ENCODE measurements at regions not wholly inside any gene's neighbourhood (a gene's known extent, or its start where the extent isn't known, plus 50 kb on each side); places are given as distances from the start of the nearest gene placed in this dataset.

- DNase-seq (ENCODE audit: low spot score): no peak
- in situ Hi-C loops (cut with MboI; ENCODE audit: low sequenced_read_pairs, unreplicated experiment): no loop called here
These were observed 1057.9 kb upstream of the DIAPH2 start for GRCh38 chrX:95626748-95627147.

GRCh38 chrX:95628796-95629195, 1055.8 kb upstream of the DIAPH2 start:
- TF ChIP-seq CTCF (IDR thresholded peaks at IDR 0.05; ENCODE audit: borderline replicate concordance, control extremely low read depth, extremely low read depth, insufficient read depth, missing control alignments): no peak
- no peak for DNase-seq (ENCODE audit: low spot score)
- in situ Hi-C loops (cut with MboI; ENCODE audit: low sequenced_read_pairs, unreplicated experiment): no loop called here

More at GRCh38 chrX:95626748-95627147, 1057.9 kb upstream of the DIAPH2 start:
- no peak for TF ChIP-seq CTCF (IDR thresholded peaks at IDR 0.05; ENCODE audit: borderline replicate concordance, control extremely low read depth, extremely low read depth, insufficient read depth, missing control alignments)

GRCh38 chrX:95629737-95630136, 1054.9 kb upstream of the DIAPH2 start:
- in situ Hi-C loops (cut with MboI; ENCODE audit: low sequenced_read_pairs, unreplicated experiment): no loop called here
- no peak for TF ChIP-seq CTCF (IDR thresholded peaks at IDR 0.05; ENCODE audit: borderline replicate concordance, control extremely low read depth, extremely low read depth, insufficient read depth, missing control alignments)
- DNase-seq (ENCODE audit: low spot score): no peak

GRCh38 chrX:95640226-95640625, 1044.4 kb upstream of the DIAPH2 start:
- in situ Hi-C loops (cut with MboI; ENCODE audit: low sequenced_read_pairs, unreplicated experiment): no loop called here
- no peak for DNase-seq (ENCODE audit: low spot score)
- TF ChIP-seq CTCF (IDR thresholded peaks at IDR 0.05; ENCODE audit: borderline replicate concordance, control extremely low read depth, extremely low read depth, insufficient read depth, missing control alignments): no peak

- no peak for DNase-seq (ENCODE audit: low spot score)
- TF ChIP-seq CTCF (IDR thresholded peaks at IDR 0.05; ENCODE audit: borderline replicate concordance, control extremely low read depth, extremely low read depth, insufficient read depth, missing control alignments): no peak
- in situ Hi-C loops (cut with MboI; ENCODE audit: low sequenced_read_pairs, unreplicated experiment): no loop called here
These were observed 1038.9 kb upstream of the DIAPH2 start for GRCh38 chrX:95645738-95646137.

GRCh38 chrX:95662200-95662599, 1022.4 kb upstream of the DIAPH2 start:
- in situ Hi-C loops (cut with MboI; ENCODE audit: low sequenced_read_pairs, unreplicated experiment): no loop called here
- no peak for TF ChIP-seq CTCF (IDR thresholded peaks at IDR 0.05; ENCODE audit: borderline replicate concordance, control extremely low read depth, extremely low read depth, insufficient read depth, missing control alignments)
- DNase-seq (ENCODE audit: low spot score): no peak

- no peak for TF ChIP-seq CTCF (IDR thresholded peaks at IDR 0.05; ENCODE audit: borderline replicate concordance, control extremely low read depth, extremely low read depth, insufficient read depth, missing control alignments)
- in situ Hi-C loops (cut with MboI; ENCODE audit: low sequenced_read_pairs, unreplicated experiment): no loop called here
- DNase-seq (ENCODE audit: low spot score): no peak
These were observed 1018.6 kb upstream of the DIAPH2 start for GRCh38 chrX:95666056-95666455.
